ENCODE measurements at regions not wholly inside any gene's neighbourhood (a gene's known extent, or its start where the extent isn't known, plus 50 kb on each side); places are given as distances from the start of the nearest gene placed in this dataset.
"Not testable (repeated sequence)": the region's sequence is repeated elsewhere in the genome, so short reads cannot be mapped to it uniquely, and the experiment has no call there.

- no peak for DNase-seq
These were observed 481.4 kb upstream of the LMCD1 start for GRCh38 chr3:8020047-8020841.

- no peak for DNase-seq
These were observed 473.7 kb upstream of the LMCD1 start for GRCh38 chr3:8027954-8028353.

GRCh38 chr3:8050283-8050682 is 451.3 kb upstream of the LMCD1 start:
- DNase-seq, result no peak

GRCh38 chr3:8052659-8053058 is 449.0 kb upstream of the LMCD1 start:
- DNase-seq, result no peak

- DNase-seq, result not testable (repeated sequence)
These were observed 433.5 kb upstream of the LMCD1 start for GRCh38 chr3:8068135-8068534.

- no peak for DNase-seq
These were observed 432.2 kb upstream of the LMCD1 start for GRCh38 chr3:8069471-8069870.

GRCh38 chr3:8070011-8070410 is 431.6 kb upstream of the LMCD1 start:
- DNase-seq, result no peak

GRCh38 chr3:8074740-8075139 is 426.9 kb upstream of the LMCD1 start:
- not testable (repeated sequence) for DNase-seq

GRCh38 chr3:8077126-8077525 is 424.5 kb upstream of the LMCD1 start:
- no peak for DNase-seq

- no peak for DNase-seq
These were observed 421.2 kb upstream of the LMCD1 start for GRCh38 chr3:8080464-8080863.

- no peak for DNase-seq
These were observed 416.1 kb upstream of the LMCD1 start for GRCh38 chr3:8085498-8085897.

GRCh38 chr3:8087951-8088350 is 413.7 kb upstream of the LMCD1 start:
- DNase-seq, result no peak

GRCh38 chr3:8094415-8094814 is 407.2 kb upstream of the LMCD1 start:
- DNase-seq, result no peak

GRCh38 chr3:8095724-8096123 is 405.9 kb upstream of the LMCD1 start:
- DNase-seq, result no peak

GRCh38 chr3:8097690-8098089 is 403.9 kb upstream of the LMCD1 start:
- DNase-seq, result no peak

- DNase-seq, result no peak
These were observed 397.7 kb upstream of the LMCD1 start for GRCh38 chr3:8103954-8104353.

GRCh38 chr3:8106921-8107320 is 394.7 kb upstream of the LMCD1 start:
- DNase-seq, result no peak

- DNase-seq, result peak; percentile 11
These were observed 390.4 kb upstream of the LMCD1 start for GRCh38 chr3:8110966-8111798.

- DNase-seq, result no peak
These were observed 389.0 kb upstream of the LMCD1 start for GRCh38 chr3:8112587-8112986.

- DNase-seq, result no peak
These were observed 388.0 kb upstream of the LMCD1 start for GRCh38 chr3:8113626-8114025.

GRCh38 chr3:8128686-8129085 is 372.9 kb upstream of the LMCD1 start:
- no peak for DNase-seq

- DNase-seq, result no peak
These were observed 365.1 kb upstream of the LMCD1 start for GRCh38 chr3:8136553-8136952.

- no peak for DNase-seq
These were observed 358.4 kb upstream of the LMCD1 start for GRCh38 chr3:8143186-8143585.

GRCh38 chr3:8145661-8146060 is 356.0 kb upstream of the LMCD1 start:
- no peak for DNase-seq
